ENCODE measurements at regions not wholly inside any gene's neighbourhood (a gene's known extent, or its start where the extent isn't known, plus 50 kb on each side); places are given as distances from the start of the nearest gene placed in this dataset.

GRCh38 chr2:5982193-5982902, 290.2 kb downstream of the SOX11 start:
- no peaks in the 10 kb centered on the region for H3K4me1 ChIP-seq (ENCODE audit: control insufficient read depth in 1 of 2, low read depth in 2 of 2)
- no peaks in the 10 kb centered on the region for H3K27me3 ChIP-seq (replicated peaks; ENCODE audit: insufficient read depth)
- H3K9me3 ChIP-seq = no peaks in the 10 kb centered on the region
- no peak for TF ChIP-seq CTCF (IDR thresholded peaks at IDR 0.05)
- no peak overlapping the region for H3K4me3 ChIP-seq
- no peak overlapping the region for H3K27ac ChIP-seq
- ATAC-seq (ENCODE audit: insufficient number of reproducible peaks, low FRiP score, low read depth) (no peak), DNase-seq (ENCODE audit: low spot score) (no peak)
- no peaks in the 10 kb centered on the region for H3K36me3 ChIP-seq

- Histone ChIP-seq H3K27me3 (replicated peaks; ENCODE audit: insufficient read depth) (no peaks in the 10 kb centered on the region), H3K4me3 (no peak overlapping the region), H3K27ac (no peak overlapping the region), H3K9me3 (no peaks in the 10 kb centered on the region), H3K36me3 (no peaks in the 10 kb centered on the region), H3K4me1 (ENCODE audit: control insufficient read depth in 1 of 2, low read depth in 2 of 2) (no peaks in the 10 kb centered on the region)
- ATAC-seq (ENCODE audit: insufficient number of reproducible peaks, low FRiP score, low read depth) = no peak
- no peak for DNase-seq (ENCODE audit: low spot score)
- no peak for TF ChIP-seq CTCF (IDR thresholded peaks at IDR 0.05)
Observed at GRCh38 chr2:5982903-5983265, 290.7 kb downstream of the SOX11 start.

- Histone ChIP-seq H3K36me3 (no peaks in the 10 kb centered on the region), H3K4me1 (ENCODE audit: control insufficient read depth in 1 of 2, low read depth in 2 of 2) (no peaks in the 10 kb centered on the region), H3K27ac (no peak overlapping the region), H3K27me3 (replicated peaks; ENCODE audit: insufficient read depth) (no peaks in the 10 kb centered on the region), H3K4me3 (no peak overlapping the region), H3K9me3 (no peaks in the 10 kb centered on the region)
- DNase-seq (ENCODE audit: low spot score) = no peak
- ATAC-seq (ENCODE audit: insufficient number of reproducible peaks, low FRiP score, low read depth) = no peak
- TF ChIP-seq CTCF (IDR thresholded peaks at IDR 0.05) = no peak
Observed at GRCh38 chr2:5983511-5984272, 291.5 kb downstream of the SOX11 start.

- no peak overlapping the region for H3K27ac ChIP-seq
- no peak for ATAC-seq (ENCODE audit: insufficient number of reproducible peaks, low FRiP score, low read depth)
- no peaks in the 10 kb centered on the region for H3K4me1 ChIP-seq (ENCODE audit: control insufficient read depth in 1 of 2, low read depth in 2 of 2)
- no peaks in the 10 kb centered on the region for H3K27me3 ChIP-seq (replicated peaks; ENCODE audit: insufficient read depth)
- TF ChIP-seq CTCF (IDR thresholded peaks at IDR 0.05) = no peak
- no peaks in the 10 kb centered on the region for H3K36me3 ChIP-seq
- H3K4me3 ChIP-seq = no peak overlapping the region
- H3K9me3 ChIP-seq = no peaks in the 10 kb centered on the region
- DNase-seq (ENCODE audit: low spot score) = no peak
Observed at GRCh38 chr2:5984273-5984655, 292.1 kb downstream of the SOX11 start.

- ATAC-seq (ENCODE audit: insufficient number of reproducible peaks, low FRiP score, low read depth) (no peak), DNase-seq (ENCODE audit: low spot score) (no peak)
- Histone ChIP-seq H3K27ac (no peak overlapping the region), H3K9me3 (no peaks in the 10 kb centered on the region), H3K27me3 (replicated peaks; ENCODE audit: insufficient read depth) (no peaks in the 10 kb centered on the region), H3K4me3 (no peak overlapping the region), H3K36me3 (no peaks in the 10 kb centered on the region), H3K4me1 (ENCODE audit: control insufficient read depth in 1 of 2, low read depth in 2 of 2) (no peaks in the 10 kb centered on the region)
- no peak for TF ChIP-seq CTCF (IDR thresholded peaks at IDR 0.05)
Observed at GRCh38 chr2:5984946-5985345, 292.8 kb downstream of the SOX11 start.
